HG03060 (cell line): ENCODE measurements at regions not wholly inside any gene's neighbourhood (a gene's known extent, or its start where the extent isn't known, plus 50 kb on each side); places are given as distances from the start of the nearest gene placed in this dataset.

ENCODE experiments used
- ATAC-seq: cut with Tn5 transposase; IDR thresholded peaks from one replicate; pipeline ENCODE4 v1.9.1; 2021; ENCODE audit warnings: low read depth, moderate number of reproducible peaks; ENCODE audit not compliant: unreplicated experiment

- no peak for ATAC-seq
These were observed 555.3 kb upstream of the MAP3K7 start for GRCh38 chr6:91142154-91142553.

GRCh38 chr6:91141346-91141745 lies 554.5 kb upstream of the MAP3K7 start:
- ATAC-seq = no peak

GRCh38 chr6:91140449-91140848 lies 553.6 kb upstream of the MAP3K7 start:
- no peak for ATAC-seq

GRCh38 chr6:91137286-91137685 lies 550.4 kb upstream of the MAP3K7 start:
- ATAC-seq = no peak

GRCh38 chr6:91135406-91136103 lies 548.7 kb upstream of the MAP3K7 start:
- no peak for ATAC-seq

- no peak for ATAC-seq
These were observed 545.6 kb upstream of the MAP3K7 start for GRCh38 chr6:91132461-91132860.

- no peak for ATAC-seq
These were observed 543.3 kb upstream of the MAP3K7 start for GRCh38 chr6:91130126-91130525.

GRCh38 chr6:91127752-91128151 lies 540.9 kb upstream of the MAP3K7 start:
- ATAC-seq = no peak

- ATAC-seq = no peak
These were observed 540.0 kb upstream of the MAP3K7 start for GRCh38 chr6:91126876-91127275.

- no peak for ATAC-seq
These were observed 530.7 kb upstream of the MAP3K7 start for GRCh38 chr6:91117550-91117949.

- ATAC-seq = no peak
These were observed 527.3 kb upstream of the MAP3K7 start for GRCh38 chr6:91114123-91114708.

- ATAC-seq = no peak
These were observed 519.2 kb upstream of the MAP3K7 start for GRCh38 chr6:91106083-91106482.

- no peak for ATAC-seq
These were observed 518.7 kb upstream of the MAP3K7 start for GRCh38 chr6:91105532-91105931.

GRCh38 chr6:91099479-91099878 lies 512.6 kb upstream of the MAP3K7 start:
- ATAC-seq = no peak

- ATAC-seq = no peak
These were observed 511.1 kb upstream of the MAP3K7 start for GRCh38 chr6:91098006-91098405.

- no peak for ATAC-seq
These were observed 510.5 kb upstream of the MAP3K7 start for GRCh38 chr6:91097364-91097763.

GRCh38 chr6:91094806-91095475 lies 508.1 kb upstream of the MAP3K7 start:
- no peak for ATAC-seq

GRCh38 chr6:91094341-91094740 lies 507.5 kb upstream of the MAP3K7 start:
- no peak for ATAC-seq

- ATAC-seq = no peak
These were observed 502.1 kb upstream of the MAP3K7 start for GRCh38 chr6:91088976-91089375.

GRCh38 chr6:91088515-91088914 lies 501.6 kb upstream of the MAP3K7 start:
- no peak for ATAC-seq

- no peak for ATAC-seq
These were observed 501.0 kb upstream of the MAP3K7 start for GRCh38 chr6:91087908-91088307.

GRCh38 chr6:91083211-91083610 lies 496.3 kb upstream of the MAP3K7 start:
- no peak for ATAC-seq
